A549 (cell line): ENCODE measurements at regions not wholly inside any gene's neighbourhood (a gene's known extent, or its start where the extent isn't known, plus 50 kb on each side); places are given as distances from the start of the nearest gene placed in this dataset.

Experiments
- ATAC-seq, 2 experiments: fragments of 200-7000 bp in 1 of 2; fragments of >200 bp in 1 of 2; cut with Nextera tagmentation in 1 of 2; cut with Tn5 transposase in 1 of 2; 3 replicates each; pipeline versions ENCODE4 v1.8.0 to v1.9.1; 2018 to 2020; ENCODE audit warnings: mild to moderate bottlenecking in 1 of 2, moderate library complexity in 1 of 2
- CTCF ChIA-PET: fragments of 300-600 bp; sonication (Branson Sonifier 250); formaldehyde crosslinking; extraction: SDS; loops from one replicate; lab custom pipeline; 2021; ENCODE audit warnings: antibody characterized with exemption, inconsistent platforms; lab: Yijun Ruan, JAX
- POLR2A ChIA-PET: fragments of 350-600 bp; formaldehyde crosslinking; extraction: SDS; loops from one replicate; lab custom pipeline; 2021; ENCODE audit warnings: antibody characterized with exemption, inconsistent platforms; lab: Yijun Ruan, JAX
- DNase-seq, 2 experiments: peaks; one replicate each; pipeline versions ENCODE4 v3.0.0 to v3.0.0-alpha.2; 2011 to 2016; ENCODE audit warnings: low read depth in 1 of 2, low spot score in 1 of 2
- FAIRE-seq: peaks from 2 replicates; lab custom pipeline; 2011; peaks lifted over from hg19 to GRCh38; lab: Jason Lieb, UNC
- H3K27ac ChIP-seq, 2 experiments: fragments of >200 bp; sonication (Bioruptor Twin); formaldehyde crosslinking; 3 replicates each; pipeline ENCODE4 v1.5.1; 2016 to 2017
- H3K4me1 ChIP-seq: fragments of >200 bp; sonication (Bioruptor Twin); formaldehyde crosslinking; 3 replicates; pipeline ENCODE4 v1.6.1; 2016
- H3K4me2 ChIP-seq: fragments of >200 bp; sonication (Bioruptor Twin); formaldehyde crosslinking; 3 replicates; pipeline ENCODE4 v1.6.1; 2016
- H3K4me3 ChIP-seq: fragments of >200 bp; sonication (Bioruptor Twin); formaldehyde crosslinking; 3 replicates; pipeline ENCODE4 v1.5.1; 2016
- H3K9me3 ChIP-seq: fragments of >200 bp; sonication (Bioruptor Twin); formaldehyde crosslinking; 3 replicates; pipeline ENCODE4 v1.6.1; 2016
- ATOH8 ChIP-seq: fragments of 250-450 bp; sonication (Bioruptor Pico); IDR thresholded peaks from 2 replicates; pipeline ENCODE4 v1.5.0; 2020; ENCODE audit warnings: low read depth, mild to moderate bottlenecking, moderate library complexity
- CEBPB ChIP-seq, 2 experiments: fragments of >200 bp in 1 of 2; sonication (Bioruptor Twin) in 1 of 2; formaldehyde crosslinking in 1 of 2; IDR thresholded peaks; 2 replicates each; pipeline ENCODE4 v1.6.1; 2012 to 2016
- CHD2 ChIP-seq: fragments of 150-350 bp; IDR thresholded peaks from 2 replicates; pipeline ENCODE4 v1.6.1; 2014; ENCODE audit warnings: low read length; ENCODE audit not compliant: partially characterized antibody
- FOSL2 ChIP-seq, 2 experiments: fragments of 450-650 bp in 1 of 2; fragments of >200 bp in 1 of 2; sonication (Bioruptor Twin) in 1 of 2; formaldehyde crosslinking; IDR thresholded peaks; 2 replicates each; pipeline versions ENCODE4 v1.5.0 to v1.6.1; 2016 to 2020; ENCODE audit warnings: mild to moderate bottlenecking in 1 of 2, moderate library complexity in 1 of 2
- FOXS1 ChIP-seq: fragments of 250-450 bp; sonication (Bioruptor Pico); IDR thresholded peaks from 2 replicates; pipeline ENCODE4 v1.5.0; 2020; ENCODE audit warnings: mild to moderate bottlenecking, moderate library complexity
- HDAC2 ChIP-seq: fragments of 200-600 bp; sonication (generic); IDR thresholded peaks from 2 replicates; pipeline ENCODE4 v1.6.1; 2016
- HES2 ChIP-seq: fragments of >200 bp; sonication (Bioruptor Twin); formaldehyde crosslinking; IDR thresholded peaks from 2 replicates; pipeline ENCODE4 v1.6.1; 2016
- HEYL ChIP-seq: fragments of 250-450 bp; sonication (Bioruptor Pico); IDR thresholded peaks from 2 replicates; pipeline ENCODE4 v1.8.0; 2021; ENCODE audit warnings: mild to moderate bottlenecking, moderate library complexity
- HMGXB4 ChIP-seq: fragments of 250-450 bp; sonication (Bioruptor Pico); IDR thresholded peaks from 2 replicates; pipeline ENCODE4 v1.5.0; 2021; ENCODE audit warnings: mild to moderate bottlenecking, moderate library complexity, borderline replicate concordance
- HOXB13 ChIP-seq: fragments of 250-450 bp; sonication (Bioruptor Pico); IDR thresholded peaks from 2 replicates; pipeline ENCODE4 v1.5.0; 2020; ENCODE audit warnings: low read depth, mild to moderate bottlenecking, moderate library complexity
- KDM1A ChIP-seq: fragments of 200-600 bp; sonication (generic); IDR thresholded peaks from 2 replicates; pipeline ENCODE4 v1.6.1; 2016; ENCODE audit warnings: low read depth, mild to moderate bottlenecking
- MAX ChIP-seq: IDR thresholded peaks from 2 replicates; pipeline ENCODE4 v1.6.1; 2012
- MAZ ChIP-seq: fragments of 150-350 bp; IDR thresholded peaks from 2 replicates; pipeline ENCODE4 v1.6.1; 2014; ENCODE audit warnings: antibody characterized with exemption, low read depth, low read length, borderline replicate concordance
- MYC ChIP-seq: IDR thresholded peaks from 2 replicates; pipeline ENCODE4 v1.6.1; 2012; ENCODE audit warnings: mild to moderate bottlenecking, inconsistent platforms, low read length, improper control_type of control experiment, borderline replicate concordance
- NPAS2 ChIP-seq: fragments of 250-450 bp; sonication (Bioruptor Pico); IDR thresholded peaks from 2 replicates; pipeline ENCODE4 v1.8.0; 2022; ENCODE audit warnings: mild to moderate bottlenecking, moderate library complexity, borderline replicate concordance
- NR3C1 ChIP-seq: fragments of >200 bp; sonication (Bioruptor Twin); formaldehyde crosslinking; IDR thresholded peaks from 3 replicates; pipeline ENCODE4 v1.6.1; 2017
- RAD21 ChIP-seq, 2 experiments: fragments of >200 bp in 1 of 2; sonication (Bioruptor Twin) in 1 of 2; formaldehyde crosslinking in 1 of 2; IDR thresholded peaks in 1 of 2; conservative IDR thresholded peaks in 1 of 2; 2 replicates in 1 of 2; 3 replicates in 1 of 2; pipeline ENCODE4 v1.6.1; 2012 to 2018; ENCODE audit warnings: inconsistent platforms in 1 of 2
- RCOR1 ChIP-seq: fragments of 150-350 bp; IDR thresholded peaks from 2 replicates; pipeline ENCODE4 v1.6.1; 2014; ENCODE audit warnings: antibody characterized with exemption, low read length, low read depth
- REST ChIP-seq: fragments of 200-600 bp; sonication (generic); IDR thresholded peaks from 2 replicates; pipeline ENCODE4 v1.6.1; 2016; ENCODE audit warnings: antibody characterized with exemption, mild to moderate bottlenecking, moderate library complexity
- TFCP2L1 ChIP-seq: fragments of 250-450 bp; sonication (Bioruptor Pico); IDR thresholded peaks from 2 replicates; pipeline ENCODE4 v1.5.0; 2021; ENCODE audit warnings: mild to moderate bottlenecking
- WGBS: methylation state at CpG from one replicate; pipeline ENCODE4 v1.1.6; 2017; ENCODE audit errors: missing lambda C conversion rate; 5-methylcytosine and 5-hydroxymethylcytosine counted together

GRCh38 chr7:440059-440749 lies 79.4 kb downstream of the PDGFA start (continued):
- no peak for TF ChIP-seq REST
- no peak for TF ChIP-seq HMGXB4 (CRISPR knock-in tag)
- TF ChIP-seq KDM1A: no peak
- no peak for TF ChIP-seq NR3C1

GRCh38 chr7:441684-442421 lies 77.8 kb downstream of the PDGFA start:
- no peak for TF ChIP-seq HDAC2
- TF ChIP-seq RAD21 (conservative IDR thresholded peaks at IDR 0.05 in 1 of 2, IDR thresholded peaks at IDR 0.05 in 1 of 2): no peak
- TF ChIP-seq NPAS2 (CRISPR knock-in tag): no peak
- TF ChIP-seq FOXS1 (CRISPR knock-in tag): no peak
- TF ChIP-seq CEBPB (IDR thresholded peaks at IDR 0.05): no peak
- no peak for TF ChIP-seq HES2
- no peak for TF ChIP-seq FOSL2 (IDR thresholded peaks at IDR 0.05)
- no peak for TF ChIP-seq FOSL2 (CRISPR knock-in tag; IDR thresholded peaks at IDR 0.05)
- TF ChIP-seq TFCP2L1 (CRISPR knock-in tag): no peak
- no peak for TF ChIP-seq HMGXB4 (CRISPR knock-in tag)
- TF ChIP-seq HOXB13 (CRISPR knock-in tag): no peak
- no peak for TF ChIP-seq MAX
- no peak for TF ChIP-seq RCOR1
- TF ChIP-seq HEYL: no peak
- TF ChIP-seq CHD2: no peak
- no peak for TF ChIP-seq ATOH8 (CRISPR knock-in tag)
- no peak for TF ChIP-seq MAZ
- TF ChIP-seq MYC: no peak

More at GRCh38 chr7:441684-442421, 77.8 kb downstream of the PDGFA start:
- no peak for DNase-seq
- H3K4me1 ChIP-seq: peaks cover 3% of the 10 kb centered on the region; the same call in 1 of the 3 replicates
- H3K27ac ChIP-seq: no peak overlapping the region
- ChIA-PET POLR2A (no interaction called here), CTCF (interaction anchor here (1.0 kb wide), 1 partner anchor 20 kb away, joined by 3 read pairs; no protein-coding TSS in a partner anchor)
- H3K9me3 ChIP-seq: no peaks in the 10 kb centered on the region
- no peak for FAIRE-seq
- H3K4me2 ChIP-seq: no peak overlapping the region
- WGBS: 57% methylated on average over 14 of the region's 14 CpGs
- no peak for ATAC-seq
- no peak overlapping the region for H3K4me3 ChIP-seq
